ENCODE measurements at regions not wholly inside any gene's neighbourhood (a gene's known extent, or its start where the extent isn't known, plus 50 kb on each side); places are given as distances from the start of the nearest gene placed in this dataset.

DNA sequence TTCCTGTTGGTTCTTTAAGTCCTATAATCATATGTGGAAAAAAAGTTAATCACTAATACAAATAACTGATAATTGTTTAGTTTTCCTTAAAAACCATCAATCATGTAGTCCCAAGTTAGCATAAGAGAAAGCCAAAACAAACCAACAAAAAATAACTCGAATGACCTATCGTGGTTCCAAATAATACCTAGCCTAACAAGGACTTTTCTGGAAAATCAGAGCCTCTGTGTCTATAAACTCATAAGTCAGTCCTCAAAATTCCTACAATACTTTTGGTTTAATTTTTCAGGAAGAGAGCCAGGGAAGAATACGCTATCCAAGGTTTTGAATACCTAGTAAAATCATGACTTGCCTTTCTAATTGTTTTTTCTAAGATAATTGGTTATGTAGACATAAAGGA is 975.3 kb upstream of the SOX9 start:
- TF ChIP-seq EZH2phosphoT487 (IDR thresholded peaks at IDR 0.05; ENCODE audit: borderline replicate concordance) = no peak
- TF ChIP-seq, protein P1, sequence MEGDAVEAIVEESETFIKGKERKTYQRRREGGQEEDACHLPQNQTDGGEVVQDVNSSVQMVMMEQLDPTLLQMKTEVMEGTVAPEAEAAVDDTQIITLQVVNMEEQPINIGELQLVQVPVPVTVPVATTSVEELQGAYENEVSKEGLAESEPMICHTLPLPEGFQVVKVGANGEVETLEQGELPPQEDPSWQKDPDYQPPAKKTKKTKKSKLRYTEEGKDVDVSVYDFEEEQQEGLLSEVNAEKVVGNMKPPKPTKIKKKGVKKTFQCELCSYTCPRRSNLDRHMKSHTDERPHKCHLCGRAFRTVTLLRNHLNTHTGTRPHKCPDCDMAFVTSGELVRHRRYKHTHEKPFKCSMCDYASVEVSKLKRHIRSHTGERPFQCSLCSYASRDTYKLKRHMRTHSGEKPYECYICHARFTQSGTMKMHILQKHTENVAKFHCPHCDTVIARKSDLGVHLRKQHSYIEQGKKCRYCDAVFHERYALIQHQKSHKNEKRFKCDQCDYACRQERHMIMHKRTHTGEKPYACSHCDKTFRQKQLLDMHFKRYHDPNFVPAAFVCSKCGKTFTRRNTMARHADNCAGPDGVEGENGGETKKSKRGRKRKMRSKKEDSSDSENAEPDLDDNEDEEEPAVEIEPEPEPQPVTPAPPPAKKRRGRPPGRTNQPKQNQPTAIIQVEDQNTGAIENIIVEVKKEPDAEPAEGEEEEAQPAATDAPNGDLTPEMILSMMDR (conservative IDR thresholded peaks at IDR 0.05; ENCODE audit: low read length) = no peak
- Histone ChIP-seq H4K20me1 (ENCODE audit: insufficient read depth, low read length, poor library complexity, severe bottlenecking) (no peaks in the 10 kb centered on the region), H3K9ac (ENCODE audit: low read depth, low read length, poor library complexity, severe bottlenecking) (no peak overlapping the region), H3K9me2 (replicated peaks; ENCODE audit: low read depth, low read length) (no peaks in the 10 kb centered on the region), H3K27me3 (ENCODE audit: insufficient read depth, low read length, poor library complexity, severe bottlenecking) (no peaks in the 10 kb centered on the region), H3K4me3 (ENCODE audit: low read length, poor library complexity, severe bottlenecking) (no peak overlapping the region), H2AFZ (ENCODE audit: low read length) (no peak overlapping the region), H3K9me3 (ENCODE audit: insufficient read depth, low read depth, low read length) (no peaks in the 10 kb centered on the region), H3K36me3 (ENCODE audit: insufficient read depth, low read length) (no peaks in the 10 kb centered on the region), H3K4me2 (ENCODE audit: low read depth, low read length, poor library complexity, severe bottlenecking) (no peak overlapping the region), H3K79me2 (ENCODE audit: insufficient read depth, low read length) (no peaks in the 10 kb centered on the region), H3K4me1 (ENCODE audit: insufficient read depth, low read length, poor library complexity, severe bottlenecking) (no peaks in the 10 kb centered on the region), H3F3A (ENCODE audit: low read depth) (no peaks in the 10 kb centered on the region)

DNA sequence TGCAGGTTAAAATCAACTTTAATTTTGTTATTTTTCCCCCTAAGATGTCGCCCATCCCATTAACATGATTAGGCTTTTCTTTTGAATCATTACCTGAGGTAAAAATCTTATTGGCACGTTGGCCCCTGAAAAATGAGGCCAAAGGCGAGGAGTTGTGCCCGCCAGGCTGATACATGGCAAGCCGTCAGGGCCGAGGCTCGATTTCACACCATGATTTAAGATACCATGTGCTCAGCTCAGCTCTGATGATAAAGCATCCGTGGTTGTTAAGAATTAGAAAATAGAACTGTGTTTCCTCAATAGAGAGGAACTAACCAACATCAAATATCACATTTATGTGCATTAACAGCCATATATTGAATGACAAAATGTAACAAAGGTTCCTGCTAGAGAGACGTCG is 972.9 kb upstream of the SOX9 start:
- no peaks in the 10 kb centered on the region for H3K27me3 ChIP-seq (ENCODE audit: insufficient read depth, low read length, poor library complexity, severe bottlenecking)
- no peak for TF ChIP-seq EZH2phosphoT487 (IDR thresholded peaks at IDR 0.05; ENCODE audit: borderline replicate concordance)
- TF ChIP-seq, protein P1 (conservative IDR thresholded peaks at IDR 0.05; ENCODE audit: low read length) = no peak
- no peaks in the 10 kb centered on the region for H3K9me3 ChIP-seq (ENCODE audit: insufficient read depth, low read depth, low read length)
- no peak overlapping the region for H2AFZ ChIP-seq (ENCODE audit: low read length)
- H3K4me3 ChIP-seq (ENCODE audit: low read length, poor library complexity, severe bottlenecking) = no peak overlapping the region
- no peaks in the 10 kb centered on the region for H3K36me3 ChIP-seq (ENCODE audit: insufficient read depth, low read length)
- no peaks in the 10 kb centered on the region for H3K4me1 ChIP-seq (ENCODE audit: insufficient read depth, low read length, poor library complexity, severe bottlenecking)
- H3K9me2 ChIP-seq (replicated peaks; ENCODE audit: low read depth, low read length) = no peaks in the 10 kb centered on the region
- no peaks in the 10 kb centered on the region for H3K79me2 ChIP-seq (ENCODE audit: insufficient read depth, low read length)
- no peaks in the 10 kb centered on the region for H3F3A ChIP-seq (ENCODE audit: low read depth)
- H3K4me2 ChIP-seq (ENCODE audit: low read depth, low read length, poor library complexity, severe bottlenecking) = no peak overlapping the region
- H3K9ac ChIP-seq (ENCODE audit: low read depth, low read length, poor library complexity, severe bottlenecking) = no peak overlapping the region
- no peaks in the 10 kb centered on the region for H4K20me1 ChIP-seq (ENCODE audit: insufficient read depth, low read length, poor library complexity, severe bottlenecking)

DNA sequence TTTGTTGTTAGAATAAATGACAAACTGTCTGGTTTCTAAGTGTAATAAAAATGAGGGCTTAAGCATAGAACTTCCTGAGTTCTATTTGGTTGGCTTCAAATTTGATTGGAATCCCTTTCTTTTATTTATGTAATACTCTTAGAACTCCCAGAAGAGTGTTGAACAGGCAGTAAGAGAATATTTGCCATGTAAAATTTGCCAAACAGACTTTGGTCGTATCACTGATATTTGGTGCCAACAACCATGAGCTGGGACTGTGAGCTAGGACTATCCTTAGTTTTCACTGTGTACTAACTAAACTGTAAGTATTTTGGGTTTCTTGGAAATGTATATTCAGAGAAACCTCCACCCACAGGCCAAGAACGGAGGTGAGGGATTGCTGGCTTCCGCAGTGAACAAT is 971.2 kb upstream of the SOX9 start:
- H3K4me1 ChIP-seq (ENCODE audit: insufficient read depth, low read length, poor library complexity, severe bottlenecking) = no peaks in the 10 kb centered on the region
- H4K20me1 ChIP-seq (ENCODE audit: insufficient read depth, low read length, poor library complexity, severe bottlenecking) = no peaks in the 10 kb centered on the region
- H2AFZ ChIP-seq (ENCODE audit: low read length) = no peak overlapping the region
- H3K9me2 ChIP-seq (replicated peaks; ENCODE audit: low read depth, low read length) = no peaks in the 10 kb centered on the region
- no peaks in the 10 kb centered on the region for H3K9me3 ChIP-seq (ENCODE audit: insufficient read depth, low read depth, low read length)
- H3K4me3 ChIP-seq (ENCODE audit: low read length, poor library complexity, severe bottlenecking) = no peak overlapping the region
- H3K36me3 ChIP-seq (ENCODE audit: insufficient read depth, low read length) = no peaks in the 10 kb centered on the region
- H3K27me3 ChIP-seq (ENCODE audit: insufficient read depth, low read length, poor library complexity, severe bottlenecking) = no peaks in the 10 kb centered on the region
- no peaks in the 10 kb centered on the region for H3K79me2 ChIP-seq (ENCODE audit: insufficient read depth, low read length)
- H3F3A ChIP-seq (ENCODE audit: low read depth) = no peaks in the 10 kb centered on the region
- no peak for TF ChIP-seq EZH2phosphoT487 (IDR thresholded peaks at IDR 0.05; ENCODE audit: borderline replicate concordance)
- H3K9ac ChIP-seq (ENCODE audit: low read depth, low read length, poor library complexity, severe bottlenecking) = no peak overlapping the region
- H3K4me2 ChIP-seq (ENCODE audit: low read depth, low read length, poor library complexity, severe bottlenecking) = no peak overlapping the region

DNA sequence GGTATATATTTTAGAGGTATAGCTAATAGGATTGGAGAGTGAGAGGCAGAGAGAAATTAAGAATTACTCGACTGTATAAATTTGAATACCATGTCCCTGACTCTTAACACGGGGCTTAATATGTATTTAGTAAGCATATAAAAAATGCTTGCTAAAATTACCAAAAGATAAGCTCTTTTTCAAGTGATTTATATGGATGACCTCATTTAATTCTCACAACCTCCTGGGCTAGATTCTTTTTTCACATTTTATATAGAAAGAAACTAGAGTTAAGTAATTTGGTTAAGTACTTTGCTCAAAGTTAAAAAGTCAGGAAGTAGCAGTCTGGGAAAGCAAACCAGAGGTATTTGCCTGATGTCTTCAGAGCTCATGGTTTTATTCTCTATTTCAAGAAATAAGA is 963.5 kb upstream of the SOX9 start:
- no peaks in the 10 kb centered on the region; the same call in 1 of the 2 replicates for H3K9me3 ChIP-seq (ENCODE audit: insufficient read depth, low read depth, low read length)
- H2AFZ ChIP-seq (ENCODE audit: low read length) = no peak overlapping the region
- H3K4me1 ChIP-seq (ENCODE audit: insufficient read depth, low read length, poor library complexity, severe bottlenecking) = no peaks in the 10 kb centered on the region
- H3K9ac ChIP-seq (ENCODE audit: low read depth, low read length, poor library complexity, severe bottlenecking) = no peak overlapping the region
- no peaks in the 10 kb centered on the region for H3F3A ChIP-seq (ENCODE audit: low read depth)
- no peak overlapping the region for H3K4me3 ChIP-seq (ENCODE audit: low read length, poor library complexity, severe bottlenecking)
- H3K36me3 ChIP-seq (ENCODE audit: insufficient read depth, low read length) = no peaks in the 10 kb centered on the region
- H3K9me2 ChIP-seq (replicated peaks; ENCODE audit: low read depth, low read length) = no peaks in the 10 kb centered on the region
- no peaks in the 10 kb centered on the region for H3K27me3 ChIP-seq (ENCODE audit: insufficient read depth, low read length, poor library complexity, severe bottlenecking)
- H3K4me2 ChIP-seq (ENCODE audit: low read depth, low read length, poor library complexity, severe bottlenecking) = no peak overlapping the region
- TF ChIP-seq EZH2phosphoT487 (IDR thresholded peaks at IDR 0.05; ENCODE audit: borderline replicate concordance) = no peak
- TF ChIP-seq, protein P1 (conservative IDR thresholded peaks at IDR 0.05; ENCODE audit: low read length) = no peak
- no peaks in the 10 kb centered on the region for H3K79me2 ChIP-seq (ENCODE audit: insufficient read depth, low read length)
- H4K20me1 ChIP-seq (ENCODE audit: insufficient read depth, low read length, poor library complexity, severe bottlenecking) = no peaks in the 10 kb centered on the region

Data from Loucy (cell line).